TTC549 (cell line): ENCODE measurements at regions not wholly inside any gene's neighbourhood (a gene's known extent, or its start where the extent isn't known, plus 50 kb on each side); places are given as distances from the start of the nearest gene placed in this dataset.

Experiments
- FAIRE-seq: peaks from 2 replicates; lab custom pipeline; 2012; peaks lifted over from hg19 to GRCh38; lab: Jason Lieb, UNC

GRCh38 chr2:164288235-164288634 lies 333.0 kb downstream of the GRB14 start:
- no peak for FAIRE-seq

GRCh38 chr2:164287056-164287455 lies 334.2 kb downstream of the GRB14 start:
- FAIRE-seq = no peak

DNA sequence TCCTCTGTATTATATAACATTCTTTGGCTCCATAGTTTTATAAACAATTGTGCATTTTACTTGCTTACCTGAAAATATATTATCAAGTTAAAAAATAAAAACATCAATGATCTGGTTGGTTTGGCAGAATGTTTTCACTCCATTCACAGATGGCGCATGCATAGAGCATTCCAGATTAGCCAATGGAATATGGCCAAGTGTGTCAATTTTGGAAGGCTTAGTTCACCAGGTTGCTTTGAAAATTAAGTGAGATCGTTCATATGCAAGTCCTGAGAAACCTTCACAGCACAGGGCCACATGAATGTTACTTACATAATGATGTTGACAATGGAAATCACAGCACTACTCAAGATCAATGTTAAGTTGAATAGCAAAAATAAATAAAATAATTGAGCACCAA lies 335.7 kb downstream of the GRB14 start:
- no peak for FAIRE-seq

- FAIRE-seq = no peak
Observed at GRCh38 chr2:164281896-164282295, 339.4 kb downstream of the GRB14 start.

DNA sequence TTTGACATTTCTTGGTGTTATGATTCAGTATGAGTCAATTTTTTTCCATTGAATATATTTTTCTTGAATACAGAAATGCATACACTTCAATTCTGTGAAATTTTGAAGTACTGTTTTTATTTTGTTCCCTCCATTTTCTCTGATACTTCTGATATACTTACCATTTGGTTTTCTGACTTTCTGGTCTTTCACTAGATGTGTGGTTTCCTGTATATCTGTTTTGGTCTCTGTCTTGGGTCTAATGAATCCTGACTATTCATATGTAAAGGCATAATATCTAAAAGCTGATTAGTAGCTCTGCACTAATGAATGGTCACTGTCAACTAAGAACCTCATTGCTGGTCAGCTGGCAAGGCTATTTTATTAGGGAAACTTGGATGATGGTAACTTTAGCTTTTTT lies 345.6 kb downstream of the GRB14 start:
- no peak for FAIRE-seq

GRCh38 chr2:164260506-164260905 lies 360.8 kb downstream of the GRB14 start:
- FAIRE-seq = no peak

- no peak for FAIRE-seq
Observed at GRCh38 chr2:164257742-164258141, 363.5 kb downstream of the GRB14 start.

DNA sequence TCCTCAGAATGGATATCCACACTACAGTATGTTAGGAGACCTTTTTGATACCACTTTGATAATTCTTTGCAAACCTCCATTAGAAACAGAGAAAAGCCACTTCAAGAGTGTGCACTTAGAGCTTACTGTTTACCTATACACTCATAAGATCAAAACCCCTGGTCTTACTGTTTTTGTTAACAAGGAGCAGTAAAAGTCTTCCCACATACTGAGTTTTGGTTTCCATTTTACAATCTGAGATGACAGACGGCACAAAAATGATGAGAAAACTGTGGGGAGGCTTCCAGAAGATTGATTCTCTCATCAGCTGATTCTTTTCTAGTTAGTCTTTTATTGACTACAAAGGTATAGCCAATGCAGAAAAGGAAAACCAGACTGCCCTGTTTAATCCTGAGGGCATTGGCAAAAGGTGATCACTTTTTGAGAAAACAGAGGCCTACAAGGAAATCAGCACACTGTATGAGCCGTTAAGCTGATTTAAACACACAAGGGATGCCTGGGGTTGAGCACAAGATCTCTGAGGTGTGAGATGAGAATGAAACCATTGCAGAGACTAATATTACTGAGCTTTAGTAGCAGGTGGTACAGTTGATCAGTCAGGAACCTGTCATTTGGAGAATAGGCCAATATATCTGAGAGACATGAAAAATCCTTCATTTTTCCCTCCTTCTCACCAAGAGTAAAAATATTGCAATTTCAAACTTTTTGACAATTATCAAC lies 368.6 kb downstream of the GRB14 start:
- no peak for FAIRE-seq

DNA sequence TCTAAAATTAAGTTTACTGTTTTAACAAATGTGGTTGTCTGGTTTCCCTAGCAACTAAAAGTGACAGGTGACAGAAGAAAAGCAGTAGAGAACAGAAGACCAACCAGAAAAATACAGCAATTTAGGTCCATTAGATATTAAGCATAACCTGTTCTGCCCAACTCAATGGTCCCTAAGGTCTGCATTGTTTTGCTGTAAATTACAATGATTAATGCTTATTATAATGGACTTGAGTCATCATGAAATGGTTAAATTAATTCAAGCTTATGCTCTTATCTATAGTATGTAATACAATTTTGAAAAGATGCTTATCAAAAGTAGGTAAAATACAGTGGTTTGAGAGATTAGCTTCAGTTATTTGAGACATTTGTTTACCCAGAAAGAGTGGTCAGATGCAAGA lies 378.0 kb downstream of the GRB14 start:
- FAIRE-seq = no peak

- no peak for FAIRE-seq
Observed at GRCh38 chr2:164242409-164242808, 378.9 kb downstream of the GRB14 start.

DNA sequence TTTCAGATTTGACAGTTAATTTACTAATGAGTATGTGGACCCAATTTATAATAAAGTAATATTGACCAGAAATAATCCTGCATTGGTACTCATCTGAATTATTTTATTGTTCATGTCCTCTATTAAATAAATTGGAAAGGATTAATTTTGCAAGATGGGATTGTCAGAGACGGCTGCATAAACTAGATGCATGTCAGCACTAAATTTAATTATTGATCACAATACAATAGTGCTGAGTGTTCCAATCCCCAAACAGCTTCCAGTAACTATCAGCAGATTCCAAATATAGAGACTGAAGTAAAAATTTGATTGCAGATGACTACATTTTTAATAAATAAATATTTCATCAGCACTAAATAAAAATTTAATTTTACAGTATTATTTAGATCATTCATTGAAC lies 387.2 kb downstream of the GRB14 start:
- no peak for FAIRE-seq

DNA sequence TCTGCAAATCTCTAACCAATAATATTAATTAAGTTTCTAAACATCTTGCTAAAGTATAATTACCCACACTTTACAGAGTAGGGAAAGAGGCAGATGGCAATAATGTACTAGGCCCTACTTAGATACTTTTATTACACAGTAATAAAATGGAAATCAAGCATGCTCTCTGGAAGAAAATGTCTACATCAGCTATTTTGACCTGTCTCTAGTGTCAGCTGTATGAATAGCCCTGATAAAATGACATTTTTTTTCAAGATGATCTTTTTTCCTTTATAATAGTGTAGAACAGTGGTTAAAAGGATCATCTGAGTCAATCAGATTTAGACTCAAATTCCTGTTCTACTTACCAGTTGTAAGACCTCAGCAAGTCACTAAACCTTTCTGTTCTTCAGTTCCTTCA lies 397.3 kb downstream of the GRB14 start:
- FAIRE-seq = no peak

GRCh38 chr2:164221473-164221872 lies 399.8 kb downstream of the GRB14 start:
- FAIRE-seq = no peak

DNA sequence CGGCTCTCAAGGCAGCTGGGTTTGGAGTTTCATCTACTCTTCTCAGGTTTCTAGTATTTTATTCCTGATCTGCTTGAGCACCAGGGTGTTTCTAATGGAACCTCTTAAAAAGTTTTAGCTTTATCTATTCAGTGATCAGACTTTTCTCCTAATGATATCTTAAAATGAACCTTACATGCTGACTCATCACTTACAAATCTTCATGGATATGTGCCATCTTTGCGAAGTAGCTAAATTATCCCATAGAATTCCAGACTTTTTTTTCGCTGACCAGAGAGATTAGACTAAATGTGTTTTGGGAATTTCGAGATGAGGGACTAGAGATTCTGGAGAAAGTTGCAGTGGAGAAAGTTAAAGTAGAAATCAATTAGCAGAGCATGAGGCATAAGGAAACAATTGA lies 401.0 kb downstream of the GRB14 start:
- FAIRE-seq = no peak

- FAIRE-seq = no peak
Observed at GRCh38 chr2:164213916-164214315, 407.4 kb downstream of the GRB14 start.

DNA sequence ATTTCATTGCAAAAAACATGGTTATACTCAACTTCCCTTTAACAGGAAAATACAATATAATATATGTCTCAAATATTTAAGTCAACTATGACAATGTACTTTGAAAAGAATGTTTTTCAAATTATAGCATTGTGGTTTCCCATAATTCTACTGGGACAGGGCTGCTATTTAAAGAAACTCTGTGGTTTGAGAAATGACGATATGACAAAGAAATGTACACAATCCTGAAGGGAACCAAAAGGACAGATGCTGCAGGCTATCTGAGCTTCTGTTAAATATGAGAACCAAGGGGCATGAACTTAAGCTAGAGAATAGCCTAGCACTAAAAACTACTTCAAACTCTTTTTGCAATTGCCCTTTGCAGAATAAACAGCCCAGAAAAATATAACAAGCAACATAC lies 415.9 kb downstream of the GRB14 start:
- FAIRE-seq = no peak

- FAIRE-seq = no peak
Observed at GRCh38 chr2:164203131-164203530, 418.2 kb downstream of the GRB14 start.

DNA sequence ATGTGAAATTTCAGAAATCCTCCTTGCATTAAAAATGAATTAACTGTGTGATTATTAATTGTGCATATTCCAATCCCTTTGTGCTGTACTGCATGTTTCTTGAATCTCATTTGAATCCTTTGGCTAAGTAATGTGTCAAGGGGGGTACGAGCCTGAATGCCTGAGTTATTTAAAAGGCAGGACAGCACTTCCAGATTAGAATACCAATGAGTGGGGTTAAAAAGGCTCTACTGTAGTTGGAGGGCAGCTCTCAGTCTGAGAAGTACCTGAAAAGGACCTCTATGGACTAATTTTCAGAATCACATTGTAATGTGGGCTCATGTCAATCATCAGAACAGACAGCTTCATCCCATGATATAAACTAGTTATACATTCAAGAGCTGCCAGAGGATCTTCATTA lies 423.0 kb downstream of the GRB14 start:
- FAIRE-seq = no peak

- no peak for FAIRE-seq
Observed at GRCh38 chr2:164190700-164191099, 430.6 kb downstream of the GRB14 start.

- FAIRE-seq = no peak
Observed at GRCh38 chr2:164189851-164190250, 431.4 kb downstream of the GRB14 start.

DNA sequence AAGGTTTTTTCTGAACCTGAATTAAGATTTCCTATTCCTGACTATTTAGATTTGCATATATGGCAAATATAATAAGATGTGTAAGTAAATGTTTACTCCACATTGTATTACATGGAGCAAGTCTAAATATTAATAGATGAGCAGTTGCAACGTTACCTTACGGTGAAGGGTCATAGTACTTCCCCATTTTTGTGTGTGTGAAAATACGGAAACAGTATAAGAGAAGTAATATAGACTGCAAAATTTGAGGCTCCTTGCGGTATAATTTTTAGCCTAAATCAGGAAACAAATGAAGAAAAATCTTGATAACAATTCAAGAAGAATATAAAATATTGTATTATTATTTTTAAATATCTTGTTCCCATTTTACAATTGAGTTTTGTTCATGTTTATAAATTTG lies 434.2 kb downstream of the GRB14 start:
- FAIRE-seq = no peak

DNA sequence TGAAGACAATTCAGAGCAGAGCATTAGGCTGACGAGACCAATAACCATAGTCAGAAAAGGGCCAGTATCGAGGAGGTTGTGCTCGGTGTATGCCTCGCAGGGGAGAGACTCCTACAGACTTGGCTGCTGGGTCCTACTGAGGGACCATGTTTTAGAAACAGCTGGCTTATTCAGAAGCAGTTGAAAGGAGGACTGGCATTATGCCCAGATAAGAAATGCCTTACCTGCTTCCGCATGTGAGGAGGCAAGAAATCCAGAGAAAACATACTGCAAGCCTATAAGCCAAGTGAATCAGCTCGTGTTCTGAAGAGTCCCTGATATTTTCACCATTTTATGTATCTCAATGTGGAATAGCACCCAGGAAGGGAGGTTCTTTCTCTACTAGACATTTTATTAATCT lies 434.7 kb downstream of the GRB14 start:
- FAIRE-seq = no peak

GRCh38 chr2:164182116-164182627 lies 439.1 kb downstream of the GRB14 start:
- no peak for FAIRE-seq

DNA sequence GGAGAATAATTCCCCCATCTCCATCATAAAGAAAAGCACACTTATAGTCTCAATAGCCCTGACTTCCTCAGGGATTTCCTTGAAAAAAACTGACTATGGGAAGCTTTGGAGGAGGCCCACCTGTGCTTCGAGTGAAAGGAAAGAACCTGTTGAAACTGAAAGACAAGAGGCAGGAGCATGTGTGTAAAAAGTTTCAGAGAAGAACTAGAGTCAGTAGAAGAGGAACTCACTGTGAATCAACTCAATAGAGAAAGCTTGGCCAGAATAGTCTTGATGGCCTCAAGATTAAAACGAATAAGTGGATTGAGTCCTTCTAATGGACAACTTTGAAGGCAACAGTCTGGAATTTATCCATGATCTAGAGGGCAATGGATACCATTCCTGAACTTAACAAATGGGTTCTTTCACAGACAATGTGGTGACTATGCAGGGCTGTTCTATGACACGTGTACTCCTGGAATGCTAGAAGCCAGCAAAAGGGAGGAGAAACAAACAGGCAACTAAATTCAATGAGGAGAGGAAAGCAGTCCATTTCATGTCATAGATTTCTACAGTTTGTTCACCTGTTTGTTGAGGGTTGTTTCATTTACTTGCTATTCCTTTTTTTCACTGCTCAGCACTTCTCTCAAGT lies 442.3 kb downstream of the GRB14 start:
- no peak for FAIRE-seq
